Immature natural killer cell (primary cell): ENCODE measurements at regions not wholly inside any gene's neighbourhood (a gene's known extent, or its start where the extent isn't known, plus 50 kb on each side); places are given as distances from the start of the nearest gene placed in this dataset.

Experiments
- DNase-seq, 3 donors: peaks; one replicate each; pipeline ENCODE4 v3.0.0; 2022; ENCODE audit warnings: mixed read lengths in 1 of 3
- H3K27ac Mint-ChIP-seq, 6 donors: one replicate each; pipeline ENCODE4 v1.8.0; 2020; ENCODE audit warnings: mixed read lengths in 6 of 6, mild to moderate bottlenecking in 5 of 6, inconsistent platforms in 4 of 6, moderate library complexity in 3 of 6
- H3K27me3 Mint-ChIP-seq, 3 donors: one replicate each; pipeline ENCODE4 v1.8.0; 2020 to 2021; ENCODE audit warnings: low read depth in 3 of 3, mild to moderate bottlenecking in 3 of 3, mixed read lengths in 3 of 3, moderate library complexity in 3 of 3, inconsistent platforms in 1 of 3
- H3K36me3 Mint-ChIP-seq, 3 donors: one replicate each; pipeline ENCODE4 v1.8.0; 2020; ENCODE audit warnings: mixed read lengths in 3 of 3, inconsistent platforms in 2 of 3, mild to moderate bottlenecking in 2 of 3
- H3K4me1 Mint-ChIP-seq, 2 donors: one replicate each; pipeline ENCODE4 v1.8.0; 2020; ENCODE audit warnings: inconsistent platforms in 2 of 2, mild to moderate bottlenecking in 2 of 2, mixed read lengths in 2 of 2, moderate library complexity in 1 of 2
- H3K4me3 Mint-ChIP-seq, 5 donors: one replicate each; pipeline ENCODE4 v1.8.0; 2020; ENCODE audit warnings: mild to moderate bottlenecking in 5 of 5, mixed read lengths in 5 of 5, inconsistent platforms in 3 of 5, moderate library complexity in 3 of 5
- H3K9me3 Mint-ChIP-seq, 6 donors: one replicate each; pipeline ENCODE4 v1.8.0; 2020; ENCODE audit warnings: mild to moderate bottlenecking in 6 of 6, mixed read lengths in 6 of 6, inconsistent platforms in 4 of 6, moderate library complexity in 3 of 6

GRCh38 chrX:42725196-42725595 is 52.8 kb downstream of the PPP1R2C start:
- Mint-ChIP-seq H3K9me3 (peaks cover 0 to 3% (median 0%) of the 10 kb centered on the region in 6 donors), H3K4me3 (no peak overlapping the region), H3K36me3 (no peaks in the 10 kb centered on the region), H3K27ac (no peak overlapping the region), H3K27me3 (peaks cover 0 to 6% (median 0%) of the 10 kb centered on the region in 3 donors), H3K4me1 (peaks cover 0 to 2% of the 10 kb centered on the region in 2 donors)
- DNase-seq: no peak

- H3K36me3 Mint-ChIP-seq: no peaks in the 10 kb centered on the region
- peaks cover 2 to 6% of the 10 kb centered on the region in 2 donors for H3K4me1 Mint-ChIP-seq
- H3K4me3 Mint-ChIP-seq: no peak overlapping the region
- H3K27ac Mint-ChIP-seq: no peak overlapping the region
- H3K27me3 Mint-ChIP-seq: peaks cover 1 to 3% (median 2%) of the 10 kb centered on the region in 3 donors
- H3K9me3 Mint-ChIP-seq: no peaks in the 10 kb centered on the region
- no peak for DNase-seq
Observed at GRCh38 chrX:42720209-42720608, 57.8 kb downstream of the PPP1R2C start.

- peaks cover 3 to 8% (median 4%) of the 10 kb centered on the region in 3 donors for H3K27me3 Mint-ChIP-seq
- H3K4me1 Mint-ChIP-seq: peaks cover 4 to 8% of the 10 kb centered on the region in 2 donors
- no peak for DNase-seq
- H3K4me3 Mint-ChIP-seq: peak overlapping the region in 1 of 5 donors; percentile 5
- H3K36me3 Mint-ChIP-seq: no peaks in the 10 kb centered on the region
- no peaks in the 10 kb centered on the region for H3K9me3 Mint-ChIP-seq
- no peak overlapping the region for H3K27ac Mint-ChIP-seq
Observed at GRCh38 chrX:42715701-42716262, 62.2 kb downstream of the PPP1R2C start.

- peaks cover 3 to 8% (median 4%) of the 10 kb centered on the region in 3 donors for H3K27me3 Mint-ChIP-seq
- H3K27ac Mint-ChIP-seq: no peak overlapping the region
- H3K4me3 Mint-ChIP-seq: peak overlapping the region in 1 of 5 donors; percentile 5
Observed at GRCh38 chrX:42714981-42715700, 62.8 kb downstream of the PPP1R2C start.

GRCh38 chrX:42710452-42710851 is 67.5 kb downstream of the PPP1R2C start:
- H3K27ac Mint-ChIP-seq: no peak overlapping the region
- peaks cover 0 to 8% (median 6%) of the 10 kb centered on the region in 3 donors for H3K27me3 Mint-ChIP-seq
- no peak for DNase-seq
- no peak overlapping the region for H3K4me3 Mint-ChIP-seq
- H3K4me1 Mint-ChIP-seq: peaks cover 4% of the 10 kb centered on the region in 2 donors
- H3K36me3 Mint-ChIP-seq: no peaks in the 10 kb centered on the region
- no peaks in the 10 kb centered on the region for H3K9me3 Mint-ChIP-seq

More at GRCh38 chrX:42714981-42715700, 62.8 kb downstream of the PPP1R2C start:
- peak; percentile 4 to 23 (median 14) for DNase-seq
- Mint-ChIP-seq H3K4me1 (peaks cover 4 to 8% of the 10 kb centered on the region in 2 donors), H3K9me3 (no peaks in the 10 kb centered on the region), H3K36me3 (no peaks in the 10 kb centered on the region)

- Mint-ChIP-seq H3K36me3 (no peaks in the 10 kb centered on the region), H3K27me3 (peaks cover 0 to 3% (median 2%) of the 10 kb centered on the region in 3 donors), H3K4me3 (no peak overlapping the region), H3K27ac (no peak overlapping the region), H3K4me1 (no peaks in the 10 kb centered on the region), H3K9me3 (no peaks in the 10 kb centered on the region)
- DNase-seq: no peak
Observed at GRCh38 chrX:42708222-42708621, 69.7 kb downstream of the PPP1R2C start.

- Mint-ChIP-seq H3K36me3 (no peaks in the 10 kb centered on the region), H3K9me3 (no peaks in the 10 kb centered on the region), H3K27ac (no peak overlapping the region), H3K4me3 (no peak overlapping the region), H3K4me1 (no peaks in the 10 kb centered on the region), H3K27me3 (peaks cover 0 to 3% (median 2%) of the 10 kb centered on the region in 3 donors)
- DNase-seq: no peak
Observed at GRCh38 chrX:42707742-42708141, 70.2 kb downstream of the PPP1R2C start.

GRCh38 chrX:42704454-42704853 is 73.5 kb downstream of the PPP1R2C start:
- Mint-ChIP-seq H3K4me1 (no peaks in the 10 kb centered on the region), H3K27me3 (peaks cover 0 to 5% (median 3%) of the 10 kb centered on the region in 3 donors), H3K36me3 (no peaks in the 10 kb centered on the region), H3K9me3 (no peaks in the 10 kb centered on the region), H3K27ac (no peak overlapping the region), H3K4me3 (no peak overlapping the region)
- DNase-seq: no peak

GRCh38 chrX:42697544-42697943 is 80.4 kb downstream of the PPP1R2C start:
- H3K4me1 Mint-ChIP-seq: no peaks in the 10 kb centered on the region
- H3K9me3 Mint-ChIP-seq: no peaks in the 10 kb centered on the region
- H3K27ac Mint-ChIP-seq: no peak overlapping the region
- peaks cover 0 to 3% (median 2%) of the 10 kb centered on the region in 3 donors for H3K27me3 Mint-ChIP-seq
- no peaks in the 10 kb centered on the region for H3K36me3 Mint-ChIP-seq
- H3K4me3 Mint-ChIP-seq: no peak overlapping the region
- no peak for DNase-seq

- H3K27ac Mint-ChIP-seq: no peak overlapping the region
- no peaks in the 10 kb centered on the region for H3K4me1 Mint-ChIP-seq
- H3K9me3 Mint-ChIP-seq: no peaks in the 10 kb centered on the region
- DNase-seq: no peak
- H3K4me3 Mint-ChIP-seq: no peak overlapping the region
- no peaks in the 10 kb centered on the region for H3K36me3 Mint-ChIP-seq
- H3K27me3 Mint-ChIP-seq: peaks cover 0 to 2% (median 0%) of the 10 kb centered on the region in 3 donors
Observed at GRCh38 chrX:42696536-42697124, 81.3 kb downstream of the PPP1R2C start.

GRCh38 chrX:42695800-42696358 is 82.1 kb downstream of the PPP1R2C start:
- Mint-ChIP-seq H3K4me3 (no peak overlapping the region), H3K27ac (no peak overlapping the region), H3K9me3 (no peaks in the 10 kb centered on the region), H3K4me1 (no peaks in the 10 kb centered on the region), H3K36me3 (no peaks in the 10 kb centered on the region), H3K27me3 (peaks cover 0 to 2% (median 0%) of the 10 kb centered on the region in 3 donors)
- DNase-seq: no peak

GRCh38 chrX:42694260-42694815 is 83.6 kb downstream of the PPP1R2C start:
- Mint-ChIP-seq H3K36me3 (no peaks in the 10 kb centered on the region), H3K4me3 (no peak overlapping the region), H3K9me3 (no peaks in the 10 kb centered on the region), H3K27ac (no peak overlapping the region), H3K27me3 (peaks cover 0 to 2% (median 2%) of the 10 kb centered on the region in 3 donors), H3K4me1 (no peaks in the 10 kb centered on the region)
- no peak for DNase-seq

- no peak overlapping the region for H3K4me3 Mint-ChIP-seq
- no peaks in the 10 kb centered on the region for H3K36me3 Mint-ChIP-seq
- H3K4me1 Mint-ChIP-seq: no peaks in the 10 kb centered on the region
- DNase-seq: no peak
- H3K27me3 Mint-ChIP-seq: peaks cover 0 to 4% (median 2%) of the 10 kb centered on the region in 3 donors
- no peaks in the 10 kb centered on the region for H3K9me3 Mint-ChIP-seq
- H3K27ac Mint-ChIP-seq: no peak overlapping the region
Observed at GRCh38 chrX:42691196-42691595, 86.8 kb downstream of the PPP1R2C start.

GRCh38 chrX:42686706-42687105 is 91.3 kb downstream of the PPP1R2C start:
- no peak overlapping the region for H3K4me3 Mint-ChIP-seq
- H3K27me3 Mint-ChIP-seq: peaks cover 0 to 8% (median 3%) of the 10 kb centered on the region in 3 donors

More at GRCh38 chrX:42686706-42687105, 91.3 kb downstream of the PPP1R2C start:
- H3K36me3 Mint-ChIP-seq: no peaks in the 10 kb centered on the region
- no peaks in the 10 kb centered on the region for H3K4me1 Mint-ChIP-seq
- H3K27ac Mint-ChIP-seq: no peak overlapping the region
- DNase-seq: no peak
- no peaks in the 10 kb centered on the region for H3K9me3 Mint-ChIP-seq
